A673 (cell line): ENCODE measurements at regions not wholly inside any gene's neighbourhood (a gene's known extent, or its start where the extent isn't known, plus 50 kb on each side); places are given as distances from the start of the nearest gene placed in this dataset.

Experiments
- CTCF ChIP-seq: fragments of 300-800, 200-600 bp; sonication (generic); conservative IDR thresholded peaks from 2 replicates; pipeline ENCODE4 v1.5.1; 2017; ENCODE audit warnings: low read depth, mild to moderate bottlenecking, antibody characterized with exemption, low read length, moderate library complexity, mixed read lengths
- EZH2 ChIP-seq: fragments of 200-600 bp; sonication (generic); IDR thresholded peaks from 2 replicates; pipeline ENCODE4 v1.6.1; 2017; ENCODE audit warnings: borderline replicate concordance, low read depth, mild to moderate bottlenecking, mixed read lengths, antibody characterized with exemption, low read length; ENCODE audit not compliant: poor library complexity, severe bottlenecking

- TF ChIP-seq CTCF (no peak), EZH2 (no peak)
These were observed 72.0 kb upstream of the IL12B start for GRCh38 chr5:159402311-159402710.
